Germinal center (tissue), 1 donor: ENCODE measurements at regions not wholly inside any gene's neighbourhood (a gene's known extent, or its start where the extent isn't known, plus 50 kb on each side); places are given as distances from the start of the nearest gene placed in this dataset.
"Not testable (repeated sequence)": the region's sequence is repeated elsewhere in the genome, so short reads cannot be mapped to it uniquely, and the experiment has no call there.

Experiments used
- DNase-seq: peaks from one replicate; pipeline ENCODE4 v3.0.0; 2012; ENCODE audit warnings: mixed read lengths, low spot score

GRCh38 chr5:124796495-124796894 is 50.1 kb upstream of the ZNF608 start:
- no peak for DNase-seq

- DNase-seq, result no peak
Observed at GRCh38 chr5:124797665-124798087, 51.2 kb upstream of the ZNF608 start.

GRCh38 chr5:124798890-124799289 is 52.5 kb upstream of the ZNF608 start:
- no peak for DNase-seq

GRCh38 chr5:124801551-124801950 is 55.1 kb upstream of the ZNF608 start:
- no peak for DNase-seq

- no peak for DNase-seq
Observed at GRCh38 chr5:124803617-124804323, 57.3 kb upstream of the ZNF608 start.

- DNase-seq, result no peak
Observed at GRCh38 chr5:124806026-124806372, 59.6 kb upstream of the ZNF608 start.

GRCh38 chr5:124806373-124807077 is 60.1 kb upstream of the ZNF608 start:
- DNase-seq, result no peak

- DNase-seq, result no peak
Observed at GRCh38 chr5:124808842-124809268, 62.4 kb upstream of the ZNF608 start.

GRCh38 chr5:124810396-124811006 is 64.1 kb upstream of the ZNF608 start:
- no peak for DNase-seq

GRCh38 chr5:124812771-124813358 is 66.4 kb upstream of the ZNF608 start:
- no peak for DNase-seq

- no peak for DNase-seq
Observed at GRCh38 chr5:124816381-124816780, 69.9 kb upstream of the ZNF608 start.

GRCh38 chr5:124819201-124819600 is 72.8 kb upstream of the ZNF608 start:
- no peak for DNase-seq

GRCh38 chr5:124822647-124823046 is 76.2 kb upstream of the ZNF608 start:
- DNase-seq, result no peak

GRCh38 chr5:124823380-124823779 is 76.9 kb upstream of the ZNF608 start:
- no peak for DNase-seq

GRCh38 chr5:124824637-124825158 is 78.3 kb upstream of the ZNF608 start:
- DNase-seq, result peak; percentile 8

GRCh38 chr5:124825250-124825982 is 79.0 kb upstream of the ZNF608 start:
- peak; percentile 44 for DNase-seq

- peak; percentile 3 for DNase-seq
Observed at GRCh38 chr5:124825983-124826337, 79.5 kb upstream of the ZNF608 start.

- DNase-seq, result no peak
Observed at GRCh38 chr5:124828731-124829234, 82.3 kb upstream of the ZNF608 start.

- DNase-seq, result no peak
Observed at GRCh38 chr5:124831687-124832240, 85.3 kb upstream of the ZNF608 start.

GRCh38 chr5:124832510-124832909 is 86.1 kb upstream of the ZNF608 start:
- DNase-seq, result no peak

- DNase-seq, result not testable (repeated sequence)
Observed at GRCh38 chr5:124836314-124836713, 89.9 kb upstream of the ZNF608 start.
